NB4 (cell line): ENCODE measurements at regions not wholly inside any gene's neighbourhood (a gene's known extent, or its start where the extent isn't known, plus 50 kb on each side); places are given as distances from the start of the nearest gene placed in this dataset.

Source experiments
- DNase-seq: peaks from one replicate; pipeline ENCODE4 v3.0.0; 2010; ENCODE audit warnings: low read depth
- H3K4me3 ChIP-seq: one replicate; pipeline ENCODE4 v1.5.1; 2011; ENCODE audit warnings: mild to moderate bottlenecking, low read depth, low read length, moderate library complexity
- CTCF ChIP-seq: IDR thresholded peaks from one replicate; pipeline ENCODE4 v1.5.1; 2012; ENCODE audit warnings: low read depth, low read length
- MAX ChIP-seq: IDR thresholded peaks from 2 replicates; pipeline ENCODE4 v1.6.1; 2011; ENCODE audit warnings: low read depth, low read length
- MYC ChIP-seq: IDR thresholded peaks from 2 replicates; pipeline ENCODE4 v1.6.1; 2011; ENCODE audit warnings: low read depth, low read length
- POLR2A ChIP-seq: IDR thresholded peaks from 2 replicates; pipeline ENCODE4 v1.6.1; 2011; ENCODE audit warnings: mild to moderate bottlenecking; ENCODE audit not compliant: insufficient read length; ENCODE audit errors: extremely low read depth

DNA sequence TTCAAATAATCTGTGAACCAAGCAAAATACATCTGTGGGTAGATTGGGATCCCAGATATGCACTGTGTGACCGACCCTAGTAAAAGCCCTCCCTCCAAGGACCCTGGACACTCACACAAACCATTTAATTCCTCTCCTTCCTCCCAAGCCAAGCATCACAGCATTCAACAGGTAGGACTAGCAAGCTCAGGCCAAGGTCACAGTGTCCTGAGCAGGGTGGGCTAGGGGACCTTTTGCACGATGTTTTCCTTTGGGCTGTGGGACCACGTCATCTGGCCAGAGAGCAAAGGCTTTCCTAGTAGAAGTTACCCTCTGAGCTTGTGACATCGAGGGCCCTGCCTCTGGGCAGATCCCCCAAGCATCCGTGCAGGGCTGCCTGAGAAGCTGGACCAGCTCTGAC lies 297.6 kb upstream of the ZNF507 start:
- TF ChIP-seq MYC (no peak), POLR2A (no peak), CTCF (no peak), MAX (no peak)
- no peak for DNase-seq

DNA sequence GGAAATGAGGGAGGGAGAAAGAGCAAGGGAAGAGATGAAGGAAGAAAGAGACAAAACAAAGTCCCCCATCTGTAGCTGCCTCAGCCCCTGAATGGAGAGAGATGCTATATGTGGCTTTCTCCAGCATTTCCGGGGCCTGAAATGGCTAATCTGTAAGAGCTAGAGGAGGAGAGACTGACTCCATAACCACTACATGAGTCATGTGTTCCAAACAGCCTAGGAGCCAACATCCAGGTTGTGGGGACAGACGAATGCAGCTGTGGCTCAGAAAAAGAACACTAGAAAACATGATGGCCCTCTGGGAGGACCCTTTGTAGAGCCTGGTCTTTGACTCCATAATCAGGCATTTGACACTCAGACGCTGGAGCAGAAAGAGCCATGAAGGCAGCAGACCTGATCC lies 292.0 kb upstream of the ZNF507 start:
- TF ChIP-seq MAX (no peak), MYC (no peak), POLR2A (no peak), CTCF (no peak)
- no peak overlapping the region for H3K4me3 ChIP-seq
- DNase-seq: no peak

More for the DNA sequence above, 297.6 kb upstream of the ZNF507 start:
- no peak overlapping the region for H3K4me3 ChIP-seq

GRCh38 chr19:32053861-32054260 lies 291.5 kb upstream of the ZNF507 start:
- no peak for TF ChIP-seq CTCF
- no peak for TF ChIP-seq MAX
- no peak for TF ChIP-seq POLR2A
- no peak for TF ChIP-seq MYC
- DNase-seq: no peak
- no peak overlapping the region for H3K4me3 ChIP-seq

- H3K4me3 ChIP-seq: no peak overlapping the region
- DNase-seq: no peak
- no peak for TF ChIP-seq MAX
- TF ChIP-seq MYC: no peak
- no peak for TF ChIP-seq CTCF
- TF ChIP-seq POLR2A: no peak
These were observed 287.3 kb upstream of the ZNF507 start for GRCh38 chr19:32058131-32058530.

GRCh38 chr19:32061315-32061714 lies 284.1 kb upstream of the ZNF507 start:
- no peak for TF ChIP-seq MAX
- TF ChIP-seq POLR2A: no peak
- no peak for TF ChIP-seq CTCF
- TF ChIP-seq MYC: no peak
- DNase-seq: no peak
- H3K4me3 ChIP-seq: no peak overlapping the region

DNA sequence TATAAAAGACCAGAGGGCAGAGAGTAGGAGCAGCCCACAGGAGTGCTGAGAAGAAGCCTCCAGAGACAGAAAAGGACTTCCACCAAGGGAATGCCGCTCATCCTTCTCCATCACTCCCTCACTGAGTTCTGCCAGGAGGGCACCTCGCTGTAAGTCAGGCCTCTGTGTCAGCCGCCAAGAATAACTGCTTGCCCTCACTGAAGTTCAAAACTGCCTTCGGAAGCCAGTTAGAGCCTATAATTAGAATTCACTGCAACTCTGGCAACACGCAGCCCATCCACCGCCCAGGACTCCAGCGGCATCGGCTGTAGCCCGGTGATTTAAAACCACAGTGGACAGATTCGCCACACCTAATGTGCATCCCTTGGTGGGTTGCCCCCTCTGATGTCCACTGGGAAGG lies 281.8 kb upstream of the ZNF507 start:
- TF ChIP-seq POLR2A: no peak
- TF ChIP-seq MAX: no peak
- no peak for TF ChIP-seq MYC
- TF ChIP-seq CTCF: no peak
- H3K4me3 ChIP-seq: no peak overlapping the region
- DNase-seq: no peak
